IMR-90 (cell line): ENCODE measurements at regions not wholly inside any gene's neighbourhood (a gene's known extent, or its start where the extent isn't known, plus 50 kb on each side); places are given as distances from the start of the nearest gene placed in this dataset.

Experiments
- ATAC-seq: fragments of 200-7000 bp; cut with Tn5 transposase; 2 replicates; pipeline ENCODE4 v1.9.1; 2020; ENCODE audit warnings: low read depth, mild to moderate bottlenecking, moderate library complexity
- BruUV-seq: library from RNA; stranded (reverse); fragments of 400-500 nt; replicated peaks from 2 replicates; lab custom pipeline; 2021; lab: Mats Ljungman, UMichigan
- CTCF ChIA-PET: fragments of 300-600 bp; formaldehyde crosslinking; extraction: SDS; loops from one replicate; lab custom pipeline; 2021; ENCODE audit warnings: antibody characterized with exemption; lab: Yijun Ruan, JAX
- POLR2A ChIA-PET: fragments of 300-600 bp; sonication (Branson Sonifier 250); formaldehyde crosslinking; loops from one replicate; lab custom pipeline; 2022; ENCODE audit warnings: antibody characterized with exemption; ENCODE audit not compliant: unreplicated experiment; lab: Charles Lee
- DNase-seq: peaks from one replicate; pipeline ENCODE4 v3.0.0; 2013
- H2AFZ ChIP-seq: replicated peaks from 2 replicates; pipeline ENCODE3; 2013; ENCODE audit warnings: low read length, mild to moderate bottlenecking; ENCODE audit not compliant: poor library complexity
- H2AK5ac ChIP-seq: 2 replicates; pipeline ENCODE4 v1.6.1; 2013; ENCODE audit warnings: low read depth, low read length, inconsistent platforms
- H2AK9ac ChIP-seq: replicated peaks from 2 replicates; pipeline ENCODE3; 2013; ENCODE audit warnings: mild to moderate bottlenecking, low read depth, low read length, moderate library complexity; ENCODE audit not compliant: poor library complexity
- H2BK120ac ChIP-seq: 2 replicates; pipeline ENCODE4 v1.6.1; 2013; ENCODE audit warnings: low read depth, low read length, inconsistent platforms
- H2BK15ac ChIP-seq: 3 replicates; pipeline ENCODE4 v1.6.1; 2013; ENCODE audit warnings: low read depth, low read length, inconsistent platforms
- H2BK20ac ChIP-seq: 2 replicates; pipeline ENCODE4 v1.6.1; 2013; ENCODE audit warnings: low read depth, mild to moderate bottlenecking, inconsistent platforms, low read length, moderate library complexity
- H2BK5ac ChIP-seq: 2 replicates; pipeline ENCODE4 v1.6.1; 2013; ENCODE audit warnings: mild to moderate bottlenecking, low read depth, low read length, inconsistent platforms; ENCODE audit not compliant: poor library complexity, severe bottlenecking
- H3K14ac ChIP-seq: replicated peaks from 2 replicates; pipeline ENCODE4 v1.6.1; 2013; ENCODE audit warnings: low read depth, low read length, inconsistent platforms
- H3K18ac ChIP-seq: 2 replicates; pipeline ENCODE4 v1.6.1; 2013; ENCODE audit warnings: low read depth, low read length, control low read depth
- H3K23ac ChIP-seq: 2 replicates; pipeline ENCODE4 v1.6.1; 2013; ENCODE audit warnings: low read depth, low read length, inconsistent platforms
- H3K27ac ChIP-seq: 2 replicates; pipeline ENCODE4 v1.5.1; 2013; ENCODE audit warnings: mild to moderate bottlenecking, control low read depth, low read length; ENCODE audit not compliant: insufficient read depth
- H3K27me3 ChIP-seq: 2 replicates; pipeline ENCODE4 v1.6.1; 2013; ENCODE audit warnings: low read length; ENCODE audit not compliant: control insufficient read depth, insufficient read depth
- H3K36me3 ChIP-seq: 2 replicates; pipeline ENCODE4 v1.6.1; 2013; ENCODE audit warnings: low read length, mixed read lengths; ENCODE audit not compliant: control insufficient read depth, insufficient read depth
- H3K4ac ChIP-seq: 2 replicates; pipeline ENCODE4 v1.6.1; 2013; ENCODE audit warnings: low read depth, low read length, inconsistent platforms
- H3K4me1 ChIP-seq: 2 replicates; pipeline ENCODE4 v1.6.1; 2013; ENCODE audit warnings: low read length, mixed read lengths; ENCODE audit not compliant: control insufficient read depth, insufficient read depth
- H3K4me2 ChIP-seq: 2 replicates; pipeline ENCODE4 v1.6.1; 2013; ENCODE audit warnings: low read depth, mild to moderate bottlenecking, control low read depth, low read length, moderate library complexity
- H3K4me3 ChIP-seq: 2 replicates; pipeline ENCODE4 v1.5.1; 2013; ENCODE audit warnings: low read depth, mild to moderate bottlenecking, control low read depth, low read length, moderate library complexity; ENCODE audit not compliant: insufficient read depth
- H3K56ac ChIP-seq: 2 replicates; pipeline ENCODE4 v1.6.1; 2013; ENCODE audit warnings: low read length, inconsistent platforms; ENCODE audit not compliant: insufficient read depth; ENCODE audit errors: extremely low read depth
- H3K79me1 ChIP-seq, 2 experiments: 2 replicates each; pipeline ENCODE4 v1.6.1; 2013; ENCODE audit warnings: low read length in 2 of 2, inconsistent platforms in 1 of 2, low read depth in 1 of 2
- H3K9ac ChIP-seq: 2 replicates; pipeline ENCODE4 v1.6.1; 2013; ENCODE audit warnings: low read depth, low read length, control low read depth
- H3K9me1 ChIP-seq: 2 replicates; pipeline ENCODE4 v1.6.1; 2013; ENCODE audit warnings: low read length, inconsistent platforms; ENCODE audit not compliant: insufficient read depth
- H3K9me3 ChIP-seq: 2 replicates; pipeline ENCODE4 v1.6.1; 2013; ENCODE audit warnings: low read length; ENCODE audit not compliant: control insufficient read depth, insufficient read depth
- H4K20me1 ChIP-seq: 2 replicates; pipeline ENCODE4 v1.6.1; 2013; ENCODE audit warnings: low read length, inconsistent platforms; ENCODE audit not compliant: insufficient read depth
- H4K5ac ChIP-seq: 2 replicates; pipeline ENCODE4 v1.6.1; 2013; ENCODE audit warnings: mild to moderate bottlenecking, low read depth, low read length, control low read depth
- H4K8ac ChIP-seq, 2 experiments: 2 replicates each; pipeline ENCODE4 v1.6.1; 2013; ENCODE audit warnings: low read depth in 2 of 2, low read length in 2 of 2, control low read depth in 1 of 2, inconsistent platforms in 1 of 2
- H4K91ac ChIP-seq: 2 replicates; pipeline ENCODE4 v1.6.1; 2013; ENCODE audit warnings: low read depth, low read length, inconsistent platforms; ENCODE audit not compliant: insufficient read depth
- FOS ChIP-seq: fragments of 150-350 bp; IDR thresholded peaks from 2 replicates; pipeline ENCODE4 v1.6.1; 2016; ENCODE audit warnings: low read depth, low read length
- MAFK ChIP-seq: IDR thresholded peaks from 2 replicates; pipeline ENCODE4 v1.6.1; 2012; ENCODE audit warnings: low read depth, low read length, improper control_type of control experiment
- NFE2L2 ChIP-seq: fragments of 150-350 bp; IDR thresholded peaks from 2 replicates; pipeline ENCODE4 v1.6.1; 2016; ENCODE audit warnings: low read depth, mild to moderate bottlenecking, low read length
- POLR2A ChIP-seq: IDR thresholded peaks from 2 replicates; pipeline ENCODE4 v1.6.1; 2012; ENCODE audit warnings: mild to moderate bottlenecking, low read depth, low read length
- RAD21 ChIP-seq: IDR thresholded peaks from 2 replicates; pipeline ENCODE4 v1.6.1; 2012; ENCODE audit warnings: low read length, improper control_type of control experiment
- RCOR1 ChIP-seq: IDR thresholded peaks from 2 replicates; pipeline ENCODE4 v1.6.1; 2012; ENCODE audit warnings: mild to moderate bottlenecking, low read length, improper control_type of control experiment; ENCODE audit not compliant: insufficient replicate concordance
- RFX5 ChIP-seq: IDR thresholded peaks from 2 replicates; pipeline ENCODE4 v1.8.0; 2012; ENCODE audit warnings: low read depth, mild to moderate bottlenecking, low read length, moderate library complexity
- SMC3 ChIP-seq: fragments of 150-350 bp; IDR thresholded peaks from 2 replicates; pipeline ENCODE4 v1.6.1; 2016; ENCODE audit warnings: low read depth, mild to moderate bottlenecking, antibody characterized with exemption, low read length, moderate library complexity
- WGBS, 2 experiments: methylation state at CpG; one replicate each; pipeline versions ENCODE4 v1.1.5 to v1.1.7; 2013; ENCODE audit warnings: missing lambda C conversion rate in 2 of 2; ENCODE audit not compliant: insufficient read length in 1 of 2; ENCODE audit errors: extremely low coverage in 2 of 2; 5-methylcytosine and 5-hydroxymethylcytosine counted together
- dilution Hi-C: fragments of 300-500 bp; cut with HindIII; formaldehyde crosslinking; loops from one replicate; pipeline ENCODE4 v1.14.3; 2018; ENCODE audit warnings: low sequenced_read_pairs; ENCODE audit not compliant: unreplicated experiment
- in situ Hi-C: fragments of 300-500 bp; cut with MboI; formaldehyde crosslinking; loops from 3 replicates; pipeline ENCODE4 v1.14.3; 2019; ENCODE audit warnings: low sequenced_read_pairs, inconsistent platforms, mixed read lengths
- intact Hi-C: fragments of 100-400 bp; cut with micrococcal nuclease; formaldehyde crosslinking; loops from 2 replicates; pipeline ENCODE4 v1.10.0; 2022
- TF ChIP-seq, protein P1 (sequence below): conservative IDR thresholded peaks from 2 replicates; pipeline ENCODE4 v1.5.1; 2012; ENCODE audit warnings: mild to moderate bottlenecking, low read depth, low read length, improper control_type of control experiment
- TF ChIP-seq, protein P2 (sequence below): fragments of 150-350 bp; IDR thresholded peaks from 2 replicates; pipeline ENCODE4 v1.6.1; 2017; ENCODE audit warnings: mild to moderate bottlenecking, antibody characterized with exemption, low read length, low read depth

DNA sequence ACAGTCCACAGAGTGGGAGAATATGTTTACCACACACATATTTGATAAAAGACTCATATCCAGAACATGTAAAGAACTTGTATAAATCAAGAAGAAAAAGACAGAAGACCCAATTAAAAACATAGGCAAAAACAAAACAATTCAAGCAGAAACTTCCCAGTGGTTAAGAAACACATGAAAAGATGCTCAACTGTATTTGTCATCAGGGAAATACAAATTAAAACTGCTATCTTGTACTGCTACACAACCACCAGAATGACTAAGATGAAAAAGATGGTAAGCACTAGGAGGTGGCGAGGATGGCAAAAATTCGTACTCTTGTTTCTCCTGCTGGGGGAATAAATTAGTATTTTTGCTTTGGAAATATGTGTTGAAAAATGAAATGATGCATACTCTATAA lies 192.3 kb upstream of the C11orf87 start:
- no TSS peak for BruUV-seq
- Histone ChIP-seq H4K91ac (no peak overlapping the region), H4K20me1 (no peaks in the 10 kb centered on the region), H3K9me3 (no peaks in the 10 kb centered on the region), H3K4me1 (no peaks in the 10 kb centered on the region), H3K4ac (no peak overlapping the region), H4K8ac (no peak overlapping the region), H3K27ac (no peak overlapping the region), H2AK9ac (no peak overlapping the region), H3K23ac (no peak overlapping the region), H3K4me2 (no peak overlapping the region), H3K9ac (no peak overlapping the region), H2BK5ac (no peak overlapping the region), H3K9me1 (no peaks in the 10 kb centered on the region), H2AK5ac (no peak overlapping the region), H3K79me1 (no peaks in the 10 kb centered on the region), H3K56ac (no peak overlapping the region), H3K14ac (no peak overlapping the region), H2BK20ac (no peak overlapping the region), H3K18ac (no peak overlapping the region), H3K36me3 (no peaks in the 10 kb centered on the region), H3K27me3 (no peaks in the 10 kb centered on the region), H2BK120ac (no peak overlapping the region), H4K5ac (no peak overlapping the region), H2AFZ (no peak overlapping the region), H2BK15ac (no peak overlapping the region), H3K4me3 (no peak overlapping the region)
- DNase-seq: no peak
- WGBS, 2 experiments: no CpG with 5 or more reads among the region's 2 CpGs
- POLR2A ChIA-PET: no interaction called here
- in situ Hi-C loops: no loop called here
- CTCF ChIA-PET: no interaction called here
- intact Hi-C loops: no loop called here
- TF ChIP-seq RAD21: no peak
- no peak for TF ChIP-seq NFE2L2
- TF ChIP-seq MAFK: no peak
- TF ChIP-seq, protein P1, sequence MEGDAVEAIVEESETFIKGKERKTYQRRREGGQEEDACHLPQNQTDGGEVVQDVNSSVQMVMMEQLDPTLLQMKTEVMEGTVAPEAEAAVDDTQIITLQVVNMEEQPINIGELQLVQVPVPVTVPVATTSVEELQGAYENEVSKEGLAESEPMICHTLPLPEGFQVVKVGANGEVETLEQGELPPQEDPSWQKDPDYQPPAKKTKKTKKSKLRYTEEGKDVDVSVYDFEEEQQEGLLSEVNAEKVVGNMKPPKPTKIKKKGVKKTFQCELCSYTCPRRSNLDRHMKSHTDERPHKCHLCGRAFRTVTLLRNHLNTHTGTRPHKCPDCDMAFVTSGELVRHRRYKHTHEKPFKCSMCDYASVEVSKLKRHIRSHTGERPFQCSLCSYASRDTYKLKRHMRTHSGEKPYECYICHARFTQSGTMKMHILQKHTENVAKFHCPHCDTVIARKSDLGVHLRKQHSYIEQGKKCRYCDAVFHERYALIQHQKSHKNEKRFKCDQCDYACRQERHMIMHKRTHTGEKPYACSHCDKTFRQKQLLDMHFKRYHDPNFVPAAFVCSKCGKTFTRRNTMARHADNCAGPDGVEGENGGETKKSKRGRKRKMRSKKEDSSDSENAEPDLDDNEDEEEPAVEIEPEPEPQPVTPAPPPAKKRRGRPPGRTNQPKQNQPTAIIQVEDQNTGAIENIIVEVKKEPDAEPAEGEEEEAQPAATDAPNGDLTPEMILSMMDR: no peak
- TF ChIP-seq, protein P2, sequence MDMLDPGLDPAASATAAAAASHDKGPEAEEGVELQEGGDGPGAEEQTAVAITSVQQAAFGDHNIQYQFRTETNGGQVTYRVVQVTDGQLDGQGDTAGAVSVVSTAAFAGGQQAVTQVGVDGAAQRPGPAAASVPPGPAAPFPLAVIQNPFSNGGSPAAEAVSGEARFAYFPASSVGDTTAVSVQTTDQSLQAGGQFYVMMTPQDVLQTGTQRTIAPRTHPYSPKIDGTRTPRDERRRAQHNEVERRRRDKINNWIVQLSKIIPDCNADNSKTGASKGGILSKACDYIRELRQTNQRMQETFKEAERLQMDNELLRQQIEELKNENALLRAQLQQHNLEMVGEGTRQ: no peak
- TF ChIP-seq POLR2A: no peak
- no peak for TF ChIP-seq SMC3
- TF ChIP-seq FOS: no peak
- TF ChIP-seq RFX5: no peak
- no peak for TF ChIP-seq RCOR1
- dilution Hi-C loops: no loop called here
- ATAC-seq: peak; percentile 51
